HCT116 (cell line): ENCODE measurements at regions not wholly inside any gene's neighbourhood (a gene's known extent, or its start where the extent isn't known, plus 50 kb on each side); places are given as distances from the start of the nearest gene placed in this dataset.

Source experiments
- ATAC-seq: fragments of 200-7000 bp; cut with Tn5 transposase; 2 replicates; pipeline ENCODE4 v1.9.1; 2020; ENCODE audit warnings: mild to moderate bottlenecking, moderate library complexity
- BruUV-seq: library from RNA; stranded (reverse); fragments of 400-500 nt; replicated peaks from 2 replicates; lab custom pipeline; 2021; lab: Mats Ljungman, UMichigan
- CTCF ChIA-PET: fragments of 300-600 bp; sonication (Branson Sonifier 250); formaldehyde crosslinking; loops from one replicate; lab custom pipeline; 2021; ENCODE audit warnings: antibody characterized with exemption; lab: Charles Lee
- POLR2A ChIA-PET: fragments of 300-600, 350-600 bp; sonication (Branson Sonifier 250); formaldehyde crosslinking; loops from one replicate; lab custom pipeline; 2021; ENCODE audit warnings: antibody characterized with exemption; lab: Charles Lee
- RAD21 ChIA-PET, 2 experiments: fragments of 300-600 bp; sonication (Branson Sonifier 250); formaldehyde crosslinking; loops; one replicate each; lab custom pipeline; 2023; ENCODE audit warnings: low total read pairs in 2 of 2; ENCODE audit not compliant: uncharacterized antibody in 2 of 2, unreplicated experiment in 2 of 2, low non-redundant PET in 1 of 2; lab: Charles Lee
- DNase-seq: peaks from one replicate; pipeline ENCODE4 v3.0.0-alpha.2; 2010; ENCODE audit warnings: low read depth, low spot score
- H2AFZ ChIP-seq: fragments of 200-600 bp; shearing (Covaris generic), sonication (generic); 2 replicates; pipeline ENCODE4 v1.6.1; 2017; ENCODE audit warnings: low read depth, mixed run types, mixed read lengths, antibody characterized with exemption, low read length; ENCODE audit not compliant: poor library complexity, severe bottlenecking
- H3K27ac ChIP-seq: 2 replicates; pipeline ENCODE4 v1.5.1; 2012; ENCODE audit warnings: low read depth, low read length
- H3K27me3 ChIP-seq: fragments of 200-600 bp; sonication (generic); 2 replicates; pipeline ENCODE4 v1.6.1; 2016; ENCODE audit warnings: mixed run types, low read length, mixed read lengths; ENCODE audit not compliant: insufficient read depth
- H3K36me3 ChIP-seq, 2 experiments: fragments of 200-500 bp in 1 of 2; fragments of 200-600 bp in 1 of 2; sonication (Bioruptor generic) in 1 of 2; sonication (generic) in 1 of 2; 2 replicates each; pipeline versions ENCODE4 v1.5.1 to v1.6.1; 2014 to 2016; ENCODE audit warnings: low read length in 2 of 2, inconsistent platforms in 1 of 2, mixed read lengths in 1 of 2, mixed run types in 1 of 2; ENCODE audit not compliant: insufficient read depth in 2 of 2, control insufficient read depth in 1 of 2
- H3K4me1 ChIP-seq, 2 experiments: fragments of 200-600 bp in 1 of 2; sonication (generic) in 1 of 2; 2 replicates each; pipeline versions ENCODE4 v1.5.1 to v1.6.1; 2012 to 2017; ENCODE audit warnings: low read length in 2 of 2, inconsistent platforms in 1 of 2, mild to moderate bottlenecking in 1 of 2, mixed read lengths in 1 of 2, mixed run types in 1 of 2, moderate library complexity in 1 of 2; ENCODE audit not compliant: insufficient read depth in 2 of 2, control insufficient read depth in 1 of 2
- H3K4me2 ChIP-seq: fragments of 200-600 bp; sonication (generic); 2 replicates; pipeline ENCODE4 v1.6.1; 2017; ENCODE audit warnings: mixed run types, low read length, mixed read lengths
- H3K4me3 ChIP-seq, 2 experiments: fragments of 200-600 bp in 1 of 2; sonication (generic) in 1 of 2; replicated peaks in 1 of 2; 2 replicates each; pipeline ENCODE4 v1.5.1; 2011 to 2016; ENCODE audit warnings: low read length in 2 of 2, control low read depth in 1 of 2, low read depth in 1 of 2, mild to moderate bottlenecking in 1 of 2, mixed read lengths in 1 of 2, mixed run types in 1 of 2
- H3K79me2 ChIP-seq: fragments of 200-600 bp; sonication (generic); 2 replicates; pipeline ENCODE4 v1.6.1; 2017; ENCODE audit warnings: mild to moderate bottlenecking, mixed run types, low read length, moderate library complexity, mixed read lengths; ENCODE audit not compliant: insufficient read depth
- H3K9ac ChIP-seq: fragments of 200-600 bp; sonication (generic); 2 replicates; pipeline ENCODE4 v1.6.1; 2016; ENCODE audit warnings: low read length, mixed read lengths
- H3K9me2 ChIP-seq: fragments of 200-600 bp; sonication (generic), shearing (Covaris generic); 2 replicates; pipeline ENCODE4 v1.6.1; 2017; ENCODE audit warnings: mixed run types, mild to moderate bottlenecking, moderate library complexity; ENCODE audit not compliant: insufficient read depth
- H3K9me3 ChIP-seq, 2 experiments: fragments of 200-500 bp in 1 of 2; fragments of 200-600 bp in 1 of 2; sonication (Bioruptor generic) in 1 of 2; sonication (generic) in 1 of 2; 2 replicates each; pipeline ENCODE4 v1.6.1; 2014 to 2017; ENCODE audit warnings: low read length in 2 of 2, mixed read lengths in 2 of 2, inconsistent platforms in 1 of 2, low read depth in 1 of 2, mild to moderate bottlenecking in 1 of 2, mixed run types in 1 of 2, moderate library complexity in 1 of 2; ENCODE audit not compliant: control insufficient read depth in 1 of 2, insufficient read depth in 1 of 2
- H4K20me1 ChIP-seq: fragments of 200-600 bp; sonication (generic), shearing (Covaris generic); 2 replicates; pipeline ENCODE4 v1.6.1; 2017; ENCODE audit warnings: mixed run types, mild to moderate bottlenecking, moderate library complexity; ENCODE audit not compliant: insufficient read depth
- CBX3 ChIP-seq: IDR thresholded peaks from 2 replicates; pipeline ENCODE4 v1.6.1; 2012; ENCODE audit warnings: low read depth
- CEBPB ChIP-seq: IDR thresholded peaks from 2 replicates; pipeline ENCODE4 v1.6.1; 2012; ENCODE audit warnings: low read depth
- EZH2phosphoT487 ChIP-seq: fragments of 200-600 bp; IDR thresholded peaks from 2 replicates; pipeline ENCODE4 v1.6.1; 2018; ENCODE audit warnings: antibody characterized with exemption, borderline replicate concordance
- FOSL1 ChIP-seq: IDR thresholded peaks from 2 replicates; pipeline ENCODE4 v1.6.1; 2012; ENCODE audit warnings: low read depth
- JUND ChIP-seq: IDR thresholded peaks from 2 replicates; pipeline ENCODE4 v1.6.1; 2012
- POLR2A ChIP-seq: IDR thresholded peaks from 2 replicates; pipeline ENCODE4 v1.7.0; 2011; ENCODE audit warnings: borderline replicate concordance; ENCODE audit not compliant: insufficient read depth, insufficient read length; ENCODE audit errors: extremely low read depth
- RAD21 ChIP-seq: IDR thresholded peaks from 2 replicates; pipeline ENCODE4 v1.6.1; 2012; ENCODE audit warnings: low read depth, mild to moderate bottlenecking
- SIN3A ChIP-seq: IDR thresholded peaks from 2 replicates; pipeline ENCODE4 v1.6.1; 2012; ENCODE audit warnings: low read depth
- YY1 ChIP-seq: IDR thresholded peaks from 2 replicates; pipeline ENCODE4 v1.6.1; 2011; ENCODE audit warnings: low read length, low read depth, moderate library complexity, mild to moderate bottlenecking; ENCODE audit not compliant: insufficient replicate concordance; ENCODE audit errors: extremely low read depth
- ZFX ChIP-seq: fragments of 450-650 bp; IDR thresholded peaks from 2 replicates; pipeline ENCODE4 v1.6.1; 2017
- intact Hi-C: fragments of 100-400 bp; cut with micrococcal nuclease; formaldehyde crosslinking; loops from 2 replicates; pipeline ENCODE4 v1.10.0; 2022
- TF ChIP-seq, protein P1 (sequence below): IDR thresholded peaks from 2 replicates; pipeline ENCODE4 v1.6.1; 2012
- TF ChIP-seq, protein P2 (sequence below): IDR thresholded peaks from 2 replicates; pipeline ENCODE4 v1.6.1; 2012; ENCODE audit warnings: low read depth
- TF ChIP-seq, protein P3 (sequence below): IDR thresholded peaks from 2 replicates; pipeline ENCODE4 v1.6.1; 2011; ENCODE audit warnings: mild to moderate bottlenecking, low read length, moderate library complexity; ENCODE audit not compliant: insufficient replicate concordance; ENCODE audit errors: extremely low read depth
- TF ChIP-seq, protein P4 (sequence below), 3 experiments: fragments of 200-600 bp in 1 of 3; sonication (generic) in 1 of 3; IDR thresholded peaks in 2 of 3; conservative IDR thresholded peaks in 1 of 3; 2 replicates each; pipeline ENCODE4 v1.5.1; 2012 to 2017; ENCODE audit warnings: low read depth in 2 of 3, low read length in 2 of 3, antibody characterized with exemption in 1 of 3, borderline replicate concordance in 1 of 3, control low read depth in 1 of 3, mild to moderate bottlenecking in 1 of 3, mixed read lengths in 1 of 3, mixed run types in 1 of 3, moderate library complexity in 1 of 3; ENCODE audit not compliant: insufficient read depth in 1 of 3

DNA sequence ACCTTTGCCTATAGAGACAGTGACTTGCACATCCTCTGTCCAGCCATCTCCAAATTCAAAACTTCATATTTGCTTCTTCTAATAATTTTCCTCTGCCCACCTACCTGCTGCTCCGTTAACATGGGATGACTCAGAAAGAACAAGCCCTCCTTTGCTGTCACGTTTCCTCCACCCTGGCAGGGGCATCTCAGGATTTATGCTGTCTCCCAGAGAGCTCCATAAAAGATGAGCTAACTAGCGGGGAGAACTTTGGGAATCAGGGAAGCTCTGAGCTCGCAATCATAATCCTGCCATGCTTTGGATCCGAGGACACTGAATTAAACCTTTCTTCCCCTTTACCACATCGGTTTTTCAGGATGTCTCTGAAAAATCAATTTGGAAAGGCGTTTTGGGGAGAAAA is 78.4 kb upstream of the FSTL4 start:
- Histone ChIP-seq H3K27me3 (peaks cover 71% of the 10 kb centered on the region), H3K4me1 (no peaks in the 10 kb centered on the region), H3K9ac (no peak overlapping the region), H3K4me3 (no peak overlapping the region), H4K20me1 (no peaks in the 10 kb centered on the region), H3K9me3 (no peaks in the 10 kb centered on the region), H3K9me2 (no peaks in the 10 kb centered on the region), H2AFZ (no peak overlapping the region), H3K27ac (no peak overlapping the region), H3K4me2 (no peak overlapping the region), H3K79me2 (no peaks in the 10 kb centered on the region), H3K36me3 (no peaks in the 10 kb centered on the region)
- ATAC-seq: no peak
- intact Hi-C loops: no loop called here
- DNase-seq: no peak
- TF ChIP-seq YY1: no peak
- no peak for TF ChIP-seq POLR2A
- TF ChIP-seq, protein P1, sequence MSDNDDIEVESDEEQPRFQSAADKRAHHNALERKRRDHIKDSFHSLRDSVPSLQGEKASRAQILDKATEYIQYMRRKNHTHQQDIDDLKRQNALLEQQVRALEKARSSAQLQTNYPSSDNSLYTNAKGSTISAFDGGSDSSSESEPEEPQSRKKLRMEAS: no peak
- TF ChIP-seq SIN3A: no peak
- no peak for TF ChIP-seq RAD21
- no peak for TF ChIP-seq CEBPB
- BruUV-seq: no TSS peak
- CTCF ChIA-PET: no interaction called here
- RAD21 ChIA-PET: no interaction called here
- POLR2A ChIA-PET: no interaction called here

DNA sequence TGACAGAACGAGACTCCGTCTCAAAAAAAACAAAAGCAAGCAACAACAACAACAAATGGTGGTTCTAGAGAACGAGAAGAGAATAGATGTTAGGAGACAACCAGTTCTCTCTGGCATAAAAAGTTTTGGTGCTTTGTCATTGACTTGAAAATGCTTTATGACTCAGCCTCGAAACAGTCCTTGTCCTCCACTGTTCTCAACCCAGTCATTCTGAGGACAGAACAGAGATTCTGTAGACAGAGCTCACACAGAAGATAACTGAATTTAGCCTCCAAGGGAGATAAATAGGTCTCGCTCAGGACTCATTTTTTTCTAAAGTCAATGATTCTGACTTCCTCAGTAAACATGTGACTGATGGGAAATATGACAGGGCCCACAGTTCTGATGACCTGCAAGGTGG is 76.0 kb upstream of the FSTL4 start:
- no peak for ATAC-seq
- H3K4me3 ChIP-seq: no peak overlapping the region
- H3K9me2 ChIP-seq: no peaks in the 10 kb centered on the region
- ChIA-PET RAD21 (no interaction called here), POLR2A (no interaction called here), CTCF (no interaction called here)
- H3K79me2 ChIP-seq: no peaks in the 10 kb centered on the region
- no peaks in the 10 kb centered on the region for H4K20me1 ChIP-seq
- H3K27me3 ChIP-seq: peaks cover 87% of the 10 kb centered on the region
- H3K27ac ChIP-seq: no peak overlapping the region
- H3K9me3 ChIP-seq: no peaks in the 10 kb centered on the region
- H2AFZ ChIP-seq: no peak overlapping the region
- H3K4me1 ChIP-seq: no peaks in the 10 kb centered on the region
- DNase-seq: no peak
- intact Hi-C loops: no loop called here
- H3K9ac ChIP-seq: no peak overlapping the region
- BruUV-seq: no TSS peak
- H3K4me2 ChIP-seq: no peak overlapping the region
- H3K36me3 ChIP-seq: no peaks in the 10 kb centered on the region
- TF ChIP-seq, protein P2, sequence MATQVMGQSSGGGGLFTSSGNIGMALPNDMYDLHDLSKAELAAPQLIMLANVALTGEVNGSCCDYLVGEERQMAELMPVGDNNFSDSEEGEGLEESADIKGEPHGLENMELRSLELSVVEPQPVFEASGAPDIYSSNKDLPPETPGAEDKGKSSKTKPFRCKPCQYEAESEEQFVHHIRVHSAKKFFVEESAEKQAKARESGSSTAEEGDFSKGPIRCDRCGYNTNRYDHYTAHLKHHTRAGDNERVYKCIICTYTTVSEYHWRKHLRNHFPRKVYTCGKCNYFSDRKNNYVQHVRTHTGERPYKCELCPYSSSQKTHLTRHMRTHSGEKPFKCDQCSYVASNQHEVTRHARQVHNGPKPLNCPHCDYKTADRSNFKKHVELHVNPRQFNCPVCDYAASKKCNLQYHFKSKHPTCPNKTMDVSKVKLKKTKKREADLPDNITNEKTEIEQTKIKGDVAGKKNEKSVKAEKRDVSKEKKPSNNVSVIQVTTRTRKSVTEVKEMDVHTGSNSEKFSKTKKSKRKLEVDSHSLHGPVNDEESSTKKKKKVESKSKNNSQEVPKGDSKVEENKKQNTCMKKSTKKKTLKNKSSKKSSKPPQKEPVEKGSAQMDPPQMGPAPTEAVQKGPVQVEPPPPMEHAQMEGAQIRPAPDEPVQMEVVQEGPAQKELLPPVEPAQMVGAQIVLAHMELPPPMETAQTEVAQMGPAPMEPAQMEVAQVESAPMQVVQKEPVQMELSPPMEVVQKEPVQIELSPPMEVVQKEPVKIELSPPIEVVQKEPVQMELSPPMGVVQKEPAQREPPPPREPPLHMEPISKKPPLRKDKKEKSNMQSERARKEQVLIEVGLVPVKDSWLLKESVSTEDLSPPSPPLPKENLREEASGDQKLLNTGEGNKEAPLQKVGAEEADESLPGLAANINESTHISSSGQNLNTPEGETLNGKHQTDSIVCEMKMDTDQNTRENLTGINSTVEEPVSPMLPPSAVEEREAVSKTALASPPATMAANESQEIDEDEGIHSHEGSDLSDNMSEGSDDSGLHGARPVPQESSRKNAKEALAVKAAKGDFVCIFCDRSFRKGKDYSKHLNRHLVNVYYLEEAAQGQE: no peak
- TF ChIP-seq, protein P3, sequence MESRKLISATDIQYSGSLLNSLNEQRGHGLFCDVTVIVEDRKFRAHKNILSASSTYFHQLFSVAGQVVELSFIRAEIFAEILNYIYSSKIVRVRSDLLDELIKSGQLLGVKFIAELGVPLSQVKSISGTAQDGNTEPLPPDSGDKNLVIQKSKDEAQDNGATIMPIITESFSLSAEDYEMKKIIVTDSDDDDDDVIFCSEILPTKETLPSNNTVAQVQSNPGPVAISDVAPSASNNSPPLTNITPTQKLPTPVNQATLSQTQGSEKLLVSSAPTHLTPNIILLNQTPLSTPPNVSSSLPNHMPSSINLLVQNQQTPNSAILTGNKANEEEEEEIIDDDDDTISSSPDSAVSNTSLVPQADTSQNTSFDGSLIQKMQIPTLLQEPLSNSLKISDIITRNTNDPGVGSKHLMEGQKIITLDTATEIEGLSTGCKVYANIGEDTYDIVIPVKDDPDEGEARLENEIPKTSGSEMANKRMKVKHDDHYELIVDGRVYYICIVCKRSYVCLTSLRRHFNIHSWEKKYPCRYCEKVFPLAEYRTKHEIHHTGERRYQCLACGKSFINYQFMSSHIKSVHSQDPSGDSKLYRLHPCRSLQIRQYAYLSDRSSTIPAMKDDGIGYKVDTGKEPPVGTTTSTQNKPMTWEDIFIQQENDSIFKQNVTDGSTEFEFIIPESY: no peak
- TF ChIP-seq EZH2phosphoT487 (no peak), CBX3 (no peak), ZFX (no peak), RAD21 (no peak), POLR2A (no peak), SIN3A (no peak), JUND (no peak), FOSL1 (no peak)
- TF ChIP-seq, protein P4, sequence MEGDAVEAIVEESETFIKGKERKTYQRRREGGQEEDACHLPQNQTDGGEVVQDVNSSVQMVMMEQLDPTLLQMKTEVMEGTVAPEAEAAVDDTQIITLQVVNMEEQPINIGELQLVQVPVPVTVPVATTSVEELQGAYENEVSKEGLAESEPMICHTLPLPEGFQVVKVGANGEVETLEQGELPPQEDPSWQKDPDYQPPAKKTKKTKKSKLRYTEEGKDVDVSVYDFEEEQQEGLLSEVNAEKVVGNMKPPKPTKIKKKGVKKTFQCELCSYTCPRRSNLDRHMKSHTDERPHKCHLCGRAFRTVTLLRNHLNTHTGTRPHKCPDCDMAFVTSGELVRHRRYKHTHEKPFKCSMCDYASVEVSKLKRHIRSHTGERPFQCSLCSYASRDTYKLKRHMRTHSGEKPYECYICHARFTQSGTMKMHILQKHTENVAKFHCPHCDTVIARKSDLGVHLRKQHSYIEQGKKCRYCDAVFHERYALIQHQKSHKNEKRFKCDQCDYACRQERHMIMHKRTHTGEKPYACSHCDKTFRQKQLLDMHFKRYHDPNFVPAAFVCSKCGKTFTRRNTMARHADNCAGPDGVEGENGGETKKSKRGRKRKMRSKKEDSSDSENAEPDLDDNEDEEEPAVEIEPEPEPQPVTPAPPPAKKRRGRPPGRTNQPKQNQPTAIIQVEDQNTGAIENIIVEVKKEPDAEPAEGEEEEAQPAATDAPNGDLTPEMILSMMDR (IDR thresholded peaks at IDR 0.05 in 2 of 3, conservative IDR thresholded peaks at IDR 0.05 in 1 of 3; ENCODE audit: borderline replicate concordance in 1 of 3, insufficient read depth in 1 of 3, low read depth in 2 of 3, low read length in 2 of 3): no peak
